GM20431 (cell line): ENCODE measurements at regions not wholly inside any gene's neighbourhood (a gene's known extent, or its start where the extent isn't known, plus 50 kb on each side); places are given as distances from the start of the nearest gene placed in this dataset.

Experiments used
- in situ Hi-C: fragments of 300-500 bp; cut with MseI, MboI; formaldehyde crosslinking; loops from one replicate; pipeline ENCODE4 v1.15.0; 2020; ENCODE audit warnings: low sequenced_read_pairs; ENCODE audit not compliant: unreplicated experiment

GRCh38 chr6:63517221-63517620 is 55.1 kb upstream of the LOC128125822 start:
- in situ Hi-C loops = no loop called here

- in situ Hi-C loops = no loop called here
Observed at GRCh38 chr6:63521475-63522210, 50.6 kb upstream of the LOC128125822 start.
